ENCODE measurements at regions not wholly inside any gene's neighbourhood (a gene's known extent, or its start where the extent isn't known, plus 50 kb on each side); places are given as distances from the start of the nearest gene placed in this dataset.
"Not testable (repeated sequence)": the region's sequence is repeated elsewhere in the genome, so short reads cannot be mapped to it uniquely, and the experiment has no call there.

DNA sequence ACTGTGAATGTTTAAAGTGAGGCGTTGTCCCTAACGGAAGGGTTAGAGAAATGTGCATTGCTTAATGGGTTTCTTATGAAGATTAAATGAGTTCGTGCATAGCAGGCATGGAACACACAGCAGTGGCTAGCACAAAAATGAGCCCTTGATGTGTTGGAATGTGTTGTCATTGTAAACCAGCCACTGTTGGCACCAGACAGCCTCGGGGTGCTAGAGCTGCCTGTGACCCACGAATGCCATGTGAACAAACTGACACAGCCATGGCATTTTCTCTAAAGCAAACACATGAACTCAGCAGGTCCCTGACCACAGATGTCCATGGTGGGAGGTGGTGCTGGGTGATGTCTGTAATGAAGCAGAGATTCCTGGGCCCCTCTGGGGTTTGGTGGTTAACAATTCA, 111.1 kb upstream of the DPP6 start:
- no peak for DNase-seq (ENCODE audit: low read depth in 2 of 2)

DNA sequence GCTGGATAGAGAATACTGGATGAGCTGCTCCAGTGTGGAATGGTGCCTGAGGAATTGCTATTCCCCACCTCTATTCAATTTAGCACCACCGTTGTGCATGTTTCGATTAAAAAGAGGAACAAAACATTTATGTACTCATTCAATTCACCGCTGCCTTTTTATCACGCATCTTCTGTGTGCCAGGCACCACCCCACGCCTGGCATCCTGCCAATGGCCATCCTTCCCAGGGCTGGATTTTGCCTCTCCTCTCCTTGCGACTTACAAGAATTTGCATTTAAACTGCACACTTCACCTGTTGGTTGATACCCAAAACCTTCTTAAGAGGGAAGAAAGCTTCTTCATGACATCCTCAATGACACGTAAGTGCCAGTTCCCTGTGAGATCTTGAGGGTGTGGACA, 110.2 kb upstream of the DPP6 start:
- no peak for DNase-seq (ENCODE audit: low read depth in 2 of 2)

DNA sequence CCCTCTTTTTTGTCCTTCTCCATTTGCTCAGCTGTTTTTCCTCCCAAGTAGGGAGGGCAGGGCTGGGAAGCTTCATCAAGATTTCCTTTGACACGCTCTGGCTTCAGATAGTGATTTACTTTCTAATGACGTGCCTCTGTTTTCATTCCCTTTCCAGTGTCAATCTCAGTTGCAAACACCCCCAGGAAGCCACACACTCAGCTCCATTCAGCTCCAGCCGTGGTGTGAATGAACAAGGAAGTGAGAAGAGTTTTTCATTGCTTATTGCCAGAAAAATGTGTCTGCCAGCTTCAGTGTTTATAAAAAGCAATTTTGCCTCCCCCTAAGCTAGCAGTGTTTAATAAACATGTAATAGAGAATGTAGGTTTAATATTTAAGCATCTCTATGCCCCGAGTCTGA, 108.7 kb upstream of the DPP6 start:
- no peak for DNase-seq (ENCODE audit: low read depth in 2 of 2)

DNA sequence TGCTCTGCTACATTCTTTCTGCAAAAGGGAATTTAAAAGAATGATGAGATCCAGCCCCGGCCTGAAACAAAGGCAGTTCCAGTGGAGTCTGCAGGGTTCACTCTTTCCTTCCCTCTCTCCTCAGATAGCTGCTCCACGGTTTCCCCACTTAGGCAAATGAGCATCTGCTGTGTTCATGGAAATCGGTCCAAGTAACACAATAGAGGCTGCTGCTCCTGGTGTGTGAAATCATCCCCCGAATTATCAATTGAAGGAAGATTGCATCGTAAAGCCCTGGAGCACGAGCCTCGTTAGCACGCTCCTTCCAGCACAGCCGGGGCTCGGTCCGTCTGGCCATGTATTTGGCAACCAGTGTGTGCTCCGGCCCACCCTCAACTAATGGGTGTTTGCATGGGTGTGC, 108.3 kb upstream of the DPP6 start:
- DNase-seq (ENCODE audit: low read depth in 2 of 2), result no peak

DNA sequence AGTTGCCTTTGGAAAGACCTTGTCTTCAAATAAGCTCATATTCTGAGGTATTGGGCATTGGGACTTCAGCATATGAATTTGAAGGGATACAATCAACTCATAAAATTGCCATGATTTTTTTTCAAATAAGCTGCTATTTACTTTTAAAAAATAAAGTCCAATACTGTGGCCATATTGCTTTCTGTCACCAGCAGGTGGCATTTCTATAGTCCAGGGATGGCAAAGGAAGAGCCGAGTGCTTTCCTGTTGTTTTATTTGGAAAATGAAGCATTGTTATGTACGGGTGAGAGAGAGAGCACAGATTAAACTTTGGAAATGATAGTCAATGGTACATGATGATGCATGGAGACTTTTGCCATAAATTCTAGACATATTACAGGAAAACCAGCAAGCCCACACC, 104.1 kb upstream of the DPP6 start:
- no peak for DNase-seq (ENCODE audit: low read depth in 2 of 2)

DNA sequence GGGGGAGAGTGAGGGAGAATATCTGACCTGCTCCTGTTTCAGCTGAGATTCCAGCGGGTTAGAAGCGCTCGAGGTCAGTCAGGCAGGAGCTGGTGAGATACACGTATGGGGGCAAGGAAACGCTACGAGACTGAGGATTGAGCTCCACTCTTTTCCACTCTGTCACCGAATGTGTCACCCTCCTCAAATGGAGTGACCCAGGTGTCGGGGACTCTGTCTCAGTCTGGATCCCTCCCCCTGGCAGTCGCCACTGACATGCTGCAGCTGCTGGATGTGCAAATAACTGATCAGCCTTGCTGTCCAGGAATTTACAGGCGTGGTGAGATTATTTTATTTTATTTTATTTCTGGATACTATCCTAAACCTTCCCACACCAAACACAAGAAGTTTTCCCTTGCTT, 100.9 kb upstream of the DPP6 start:
- DNase-seq (ENCODE audit: low read depth in 2 of 2), result no peak

DNA sequence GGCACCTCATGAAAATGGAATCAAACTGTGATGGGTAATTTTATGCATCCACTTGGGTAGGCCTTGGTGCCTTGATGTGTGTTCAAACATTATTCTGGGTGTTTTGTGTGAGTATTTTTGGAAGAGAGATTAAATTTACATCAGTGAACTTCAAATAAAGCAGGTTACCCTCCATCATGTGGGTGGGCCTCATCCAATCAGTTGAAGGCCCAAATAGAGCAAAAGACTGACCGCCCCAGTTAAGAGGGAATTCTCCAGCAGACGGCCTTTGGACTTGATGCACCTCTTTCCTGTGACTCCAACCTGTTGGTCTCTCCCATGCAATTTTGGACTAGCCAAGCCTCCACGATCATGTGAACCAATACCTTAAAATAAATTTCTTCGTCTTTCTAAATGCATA, 97.7 kb upstream of the DPP6 start:
- no peak for DNase-seq (ENCODE audit: low read depth in 2 of 2)

DNA sequence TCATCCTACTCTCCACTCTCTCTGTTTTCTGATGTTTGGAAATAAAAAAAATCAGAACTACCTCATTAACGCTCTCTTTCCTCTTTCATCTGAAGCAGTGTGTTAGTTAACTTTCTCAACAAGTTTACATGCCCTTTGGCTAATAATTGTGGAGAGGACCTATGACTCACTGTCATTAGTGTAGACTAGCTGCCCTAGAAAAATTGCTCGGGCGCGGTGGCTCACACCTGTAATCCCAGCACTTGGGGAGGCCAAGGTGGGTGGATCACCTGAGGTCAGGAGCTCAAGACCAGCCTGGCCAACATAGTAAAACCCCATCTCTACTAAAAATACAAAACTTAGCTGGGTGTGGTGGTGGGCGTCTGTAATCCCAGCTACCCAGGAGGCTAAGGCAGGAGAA, 94.5 kb upstream of the DPP6 start:
- not testable (repeated sequence) for DNase-seq (ENCODE audit: low read depth in 2 of 2)

DNA sequence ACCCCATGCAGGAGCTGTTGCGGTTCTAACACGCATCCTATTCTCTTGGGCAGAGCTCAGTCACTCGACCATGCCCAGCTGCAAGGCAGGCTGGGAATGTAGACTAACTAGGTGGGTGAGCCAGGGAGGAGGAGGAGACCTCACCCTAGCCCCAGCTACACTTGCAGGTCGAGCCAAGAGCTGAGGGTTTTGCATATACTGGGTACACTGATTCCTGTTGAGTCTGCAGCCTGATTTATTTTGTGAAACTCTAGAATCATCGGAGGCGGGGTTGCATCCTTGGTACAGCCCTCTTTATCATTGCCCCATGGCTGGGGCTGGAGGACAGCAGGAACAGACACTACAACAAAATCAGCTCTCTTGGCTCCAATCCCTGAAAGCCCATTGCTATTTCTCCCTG, 93.8 kb upstream of the DPP6 start:
- not testable (repeated sequence) for DNase-seq (ENCODE audit: low read depth in 2 of 2)

DNA sequence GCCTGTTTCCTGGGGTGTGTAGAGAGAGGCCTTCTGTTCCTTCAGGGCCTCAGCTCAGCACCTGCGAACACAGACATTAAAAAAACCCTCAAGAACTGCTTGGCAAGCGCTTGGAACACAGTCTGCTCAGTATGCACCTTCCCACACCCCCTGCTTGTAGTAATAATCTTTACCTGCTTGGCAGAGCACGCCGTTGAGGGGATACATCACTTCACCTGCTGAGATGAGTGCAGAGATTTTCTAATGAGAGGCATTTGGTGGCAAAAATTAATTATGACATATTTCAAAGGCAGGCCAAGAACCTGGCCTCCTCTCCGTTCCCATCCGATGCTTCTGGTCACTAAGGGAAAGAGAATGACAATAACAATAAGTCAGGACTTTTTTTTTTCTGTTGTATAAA, 93.4 kb upstream of the DPP6 start:
- DNase-seq (ENCODE audit: low read depth in 2 of 2), result not testable (repeated sequence)

DNA sequence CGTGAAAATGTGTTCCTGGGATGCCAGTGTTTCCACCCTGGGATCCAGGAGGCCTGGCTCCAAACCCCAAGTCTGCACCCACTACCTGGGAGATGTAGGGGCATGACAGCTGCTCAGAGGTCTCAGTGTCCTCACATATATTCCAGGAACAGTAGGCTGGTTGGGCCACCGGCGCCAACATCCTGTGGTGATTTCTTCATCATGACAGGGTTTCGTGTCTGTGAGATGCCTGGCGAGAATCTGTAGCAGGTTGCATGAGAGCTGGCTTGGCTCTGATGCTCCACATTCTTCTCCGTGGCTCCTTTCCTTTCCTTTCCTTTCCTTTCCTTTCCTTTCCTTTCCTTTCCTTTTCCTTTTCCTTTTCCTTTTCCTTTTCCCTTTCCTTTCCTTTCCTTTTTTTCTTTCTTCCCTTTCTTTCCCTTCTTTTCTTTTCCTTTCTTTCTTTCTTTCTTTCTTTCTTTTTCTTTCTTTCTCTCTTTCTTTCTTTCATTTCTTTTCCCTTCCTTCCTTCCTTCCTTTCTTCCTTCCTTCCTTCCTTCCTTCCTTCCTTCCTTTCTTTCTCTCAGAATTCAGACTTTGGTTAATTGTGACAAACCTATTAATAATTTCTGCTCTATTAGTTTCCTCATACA, 87.6 kb upstream of the DPP6 start:
- DNase-seq (ENCODE audit: low read depth in 2 of 2), result not testable (repeated sequence)

DNA sequence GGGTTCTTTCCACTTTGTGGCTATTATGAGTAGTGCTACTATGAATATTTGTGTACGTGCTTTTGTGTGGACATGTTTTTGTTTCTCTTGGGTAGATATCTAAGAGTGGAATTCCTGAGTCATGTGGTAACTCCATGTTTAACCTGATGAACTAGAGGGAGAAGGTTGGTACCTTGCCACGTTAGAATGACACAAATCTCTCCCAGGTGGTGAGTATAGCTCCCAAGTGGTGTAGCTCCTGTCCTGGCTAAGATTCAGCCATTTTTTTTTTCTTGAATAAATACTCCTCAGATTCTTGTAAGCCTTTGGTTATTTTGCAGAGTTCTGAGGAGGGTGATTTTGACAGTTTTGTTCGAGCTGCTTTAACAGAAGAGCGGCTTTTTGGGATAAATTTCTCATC, 83.2 kb upstream of the DPP6 start:
- DNase-seq (ENCODE audit: low read depth in 2 of 2), result not testable (repeated sequence)

DNA sequence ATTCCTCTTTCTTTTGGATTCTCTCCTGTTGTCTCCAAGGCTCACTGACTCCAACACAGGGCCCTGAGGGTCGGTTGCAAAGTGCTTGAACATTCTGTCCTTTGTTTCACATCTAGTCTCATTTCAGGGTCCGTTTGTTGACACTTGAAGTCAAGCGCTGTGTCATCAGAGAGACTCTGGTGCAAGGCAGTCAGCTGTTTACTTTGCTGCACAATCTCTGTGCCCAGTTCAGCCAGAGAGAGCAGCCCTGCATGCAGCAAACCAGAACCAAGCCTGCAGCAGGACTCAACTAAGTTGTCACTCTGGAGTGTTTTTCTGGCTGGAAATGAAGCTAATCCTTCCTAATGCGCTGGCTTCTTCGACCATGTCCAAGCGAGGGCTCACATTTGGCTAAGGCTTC, 77.6 kb upstream of the DPP6 start:
- DNase-seq (ENCODE audit: low read depth in 2 of 2), result not testable (repeated sequence)

DNA sequence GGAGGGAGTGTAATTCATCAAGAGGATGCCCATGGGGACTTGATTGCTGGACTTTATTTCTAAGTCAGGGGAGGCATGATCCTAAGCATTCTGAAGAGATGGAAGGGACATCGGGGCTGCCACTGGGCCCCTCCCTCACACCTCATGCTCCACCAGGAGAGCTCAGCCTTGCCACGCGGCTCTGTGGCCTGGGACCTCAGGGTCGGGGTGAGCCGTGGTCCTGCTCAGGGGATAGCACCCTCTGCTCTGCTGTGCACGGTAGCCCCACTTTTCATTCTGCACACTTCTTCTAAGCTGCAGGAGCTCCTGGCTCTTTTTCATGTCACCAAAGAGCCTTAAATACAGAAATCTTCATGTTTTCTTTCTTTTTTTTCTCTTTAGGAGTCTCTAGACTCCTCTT, 75.5 kb upstream of the DPP6 start:
- not testable (repeated sequence) for DNase-seq (ENCODE audit: low read depth in 2 of 2)

DNA sequence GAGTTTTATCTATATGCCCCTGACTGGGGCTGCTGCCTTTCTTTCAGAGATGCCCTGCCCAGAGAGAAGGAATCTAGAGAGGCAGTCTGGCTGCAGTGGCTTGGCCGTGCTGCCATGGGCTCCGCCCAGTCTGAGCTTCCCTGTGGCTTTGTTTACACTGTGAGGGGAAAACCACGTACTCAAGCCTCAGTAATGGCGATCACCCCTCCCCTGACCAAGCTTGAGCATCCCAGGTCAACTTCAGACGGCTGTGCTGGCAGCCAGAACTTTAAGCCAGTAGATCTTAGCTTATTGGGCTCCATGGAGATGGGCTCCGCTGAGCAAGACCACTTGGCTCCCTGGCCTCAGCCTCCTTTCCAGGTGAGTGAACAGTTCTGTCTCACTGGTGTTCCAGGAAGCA, 69.0 kb upstream of the DPP6 start:
- not testable (repeated sequence) for DNase-seq (ENCODE audit: low read depth in 2 of 2)

DNA sequence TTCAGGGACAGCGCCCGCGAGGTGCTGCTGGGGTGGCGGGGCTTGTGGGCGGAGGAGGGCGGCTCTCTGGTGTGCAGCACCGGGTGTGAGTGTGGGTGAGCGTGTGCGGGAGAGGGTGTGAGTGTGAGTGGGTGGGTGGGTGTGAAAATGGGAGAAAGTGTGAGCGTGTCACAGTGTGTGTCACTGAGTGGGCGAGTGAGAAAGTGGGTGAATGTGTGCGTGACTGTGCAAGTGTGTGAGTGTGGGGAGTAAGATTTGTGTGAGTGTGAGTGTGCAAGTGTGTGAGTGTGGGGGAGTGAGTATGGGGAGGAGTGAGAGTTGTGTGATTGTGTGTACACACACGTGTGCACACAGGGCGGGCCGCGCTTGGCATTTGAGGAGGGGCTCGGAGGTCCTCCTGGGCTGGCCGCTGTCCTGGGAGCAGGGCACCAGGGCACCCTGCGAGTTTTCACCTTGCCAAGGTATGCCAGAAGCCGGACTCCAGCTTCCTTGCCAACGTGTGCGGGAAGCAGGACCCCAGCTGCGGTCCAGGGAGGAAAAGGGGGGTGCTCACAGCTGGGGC, 63.1 kb upstream of the DPP6 start:
- not testable (repeated sequence) for DNase-seq (ENCODE audit: low read depth in 2 of 2)

DNA sequence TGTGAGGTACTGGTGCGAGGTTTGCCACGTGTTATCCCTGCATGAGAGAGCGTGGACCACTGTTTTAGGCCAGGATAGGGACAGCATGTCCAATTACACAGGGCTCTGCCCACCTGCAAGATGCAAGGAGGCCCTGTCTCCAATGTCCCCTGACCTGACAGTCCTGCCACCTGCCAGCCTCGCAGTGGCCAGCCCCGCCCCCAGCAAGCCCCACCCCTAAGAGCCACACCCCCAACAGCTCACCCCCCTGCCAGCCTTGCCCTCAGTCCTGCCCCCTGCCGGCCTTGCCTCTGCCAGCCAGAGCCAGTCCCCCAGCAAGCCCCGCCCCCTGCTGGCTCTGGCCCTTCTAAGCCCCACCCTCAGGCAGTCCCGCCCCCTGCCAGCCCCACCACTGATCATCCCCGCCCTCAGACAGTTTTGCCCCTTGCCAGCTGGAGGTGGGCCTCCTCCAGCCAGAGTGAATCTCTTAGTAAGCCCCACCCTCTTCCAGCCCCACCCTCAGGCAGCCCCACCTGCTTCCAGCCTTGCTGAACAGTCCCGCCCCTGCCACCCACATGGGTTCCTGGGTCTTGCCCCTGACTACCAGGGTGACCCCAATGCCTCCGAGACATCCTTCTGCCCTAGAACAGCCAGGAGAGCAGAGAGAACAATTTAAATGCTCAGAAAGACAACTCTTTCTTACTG, 62.3 kb upstream of the DPP6 start:
- not testable (repeated sequence) for DNase-seq (ENCODE audit: low read depth in 2 of 2)

DNA sequence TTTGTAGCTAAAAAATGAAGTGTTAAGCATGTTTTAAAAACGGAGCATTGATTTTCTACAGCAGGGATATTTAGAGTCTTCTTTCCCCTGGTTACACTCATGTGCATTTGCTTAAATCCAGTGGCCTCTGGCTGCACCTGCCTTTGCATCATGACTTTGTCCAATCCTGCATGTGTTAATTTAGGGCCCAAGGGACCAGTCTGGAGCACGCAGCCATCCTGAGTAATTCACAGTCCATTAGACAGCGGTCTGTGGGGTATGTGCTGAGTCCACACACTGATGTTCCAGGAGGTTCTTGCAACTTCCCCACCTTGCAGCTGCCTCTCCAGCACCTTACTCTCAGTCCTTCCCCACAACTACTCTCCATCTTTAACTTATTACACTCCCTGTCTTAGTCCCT, 60.7 kb upstream of the DPP6 start:
- not testable (repeated sequence) for DNase-seq (ENCODE audit: low read depth in 2 of 2)

DNA sequence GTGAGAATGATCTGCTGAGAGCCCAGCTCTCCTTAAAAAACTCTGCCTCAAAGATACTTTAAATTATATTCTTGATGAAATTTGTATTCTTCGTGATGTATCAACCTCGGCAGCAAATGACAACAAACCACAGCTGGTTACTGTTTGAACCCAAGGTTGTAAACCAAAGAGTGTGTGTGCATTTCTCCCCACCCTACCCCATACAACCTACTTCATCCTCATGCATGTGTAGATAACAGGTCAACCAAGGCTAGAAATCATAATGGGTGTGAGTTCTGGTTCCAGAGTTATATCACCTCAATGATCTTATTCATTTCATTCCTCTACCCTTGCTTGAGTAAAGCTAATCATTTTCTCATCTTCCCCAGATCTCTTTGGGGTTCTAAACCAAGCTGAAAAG, 58.8 kb upstream of the DPP6 start:
- DNase-seq (ENCODE audit: low read depth in 2 of 2), result not testable (repeated sequence)

DNA sequence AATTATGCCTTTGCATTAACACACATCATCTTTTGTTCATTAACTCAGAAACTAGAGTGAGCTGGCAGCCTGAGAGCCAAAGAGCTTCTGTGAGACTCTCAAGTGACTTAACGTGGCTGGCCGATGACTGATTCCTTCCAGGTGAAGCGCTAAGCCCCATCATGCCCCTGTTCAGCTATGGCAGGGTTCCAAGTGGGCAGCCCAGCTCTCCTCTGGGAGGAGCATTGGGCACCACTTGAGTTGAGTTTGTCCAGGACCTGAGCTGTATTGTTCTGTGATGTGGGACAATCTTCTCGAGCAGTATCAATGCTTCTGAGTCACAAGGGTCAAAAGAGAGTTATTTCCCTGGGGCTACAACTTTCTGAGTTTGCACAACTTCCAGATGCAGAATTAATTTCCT, 53.3 kb upstream of the DPP6 start:
- DNase-seq (ENCODE audit: low read depth in 2 of 2), result not testable (repeated sequence)
